OCI-LY7 (cell line): ENCODE measurements at regions not wholly inside any gene's neighbourhood (a gene's known extent, or its start where the extent isn't known, plus 50 kb on each side); places are given as distances from the start of the nearest gene placed in this dataset.

ENCODE experiments used
- EZH2phosphoT487 ChIP-seq: fragments of 200-600 bp; sonication (generic); IDR thresholded peaks from 2 replicates; pipeline ENCODE4 v1.6.1; 2018; ENCODE audit warnings: low read depth, borderline replicate concordance, mild to moderate bottlenecking, mixed run types, antibody characterized with exemption, low read length, moderate library complexity, mixed read lengths
- TF ChIP-seq, protein P1 (sequence below): fragments of 200-600 bp; sonication (generic); conservative IDR thresholded peaks from 2 replicates; pipeline ENCODE4 v1.5.1; 2014; ENCODE audit warnings: mild to moderate bottlenecking, antibody characterized with exemption, low read length, moderate library complexity, mixed read lengths

GRCh38 chr10:36574207-36574606 is 551.2 kb upstream of the ANKRD30A start:
- TF ChIP-seq, protein P1, sequence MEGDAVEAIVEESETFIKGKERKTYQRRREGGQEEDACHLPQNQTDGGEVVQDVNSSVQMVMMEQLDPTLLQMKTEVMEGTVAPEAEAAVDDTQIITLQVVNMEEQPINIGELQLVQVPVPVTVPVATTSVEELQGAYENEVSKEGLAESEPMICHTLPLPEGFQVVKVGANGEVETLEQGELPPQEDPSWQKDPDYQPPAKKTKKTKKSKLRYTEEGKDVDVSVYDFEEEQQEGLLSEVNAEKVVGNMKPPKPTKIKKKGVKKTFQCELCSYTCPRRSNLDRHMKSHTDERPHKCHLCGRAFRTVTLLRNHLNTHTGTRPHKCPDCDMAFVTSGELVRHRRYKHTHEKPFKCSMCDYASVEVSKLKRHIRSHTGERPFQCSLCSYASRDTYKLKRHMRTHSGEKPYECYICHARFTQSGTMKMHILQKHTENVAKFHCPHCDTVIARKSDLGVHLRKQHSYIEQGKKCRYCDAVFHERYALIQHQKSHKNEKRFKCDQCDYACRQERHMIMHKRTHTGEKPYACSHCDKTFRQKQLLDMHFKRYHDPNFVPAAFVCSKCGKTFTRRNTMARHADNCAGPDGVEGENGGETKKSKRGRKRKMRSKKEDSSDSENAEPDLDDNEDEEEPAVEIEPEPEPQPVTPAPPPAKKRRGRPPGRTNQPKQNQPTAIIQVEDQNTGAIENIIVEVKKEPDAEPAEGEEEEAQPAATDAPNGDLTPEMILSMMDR, result no peak
- TF ChIP-seq EZH2phosphoT487, result no peak
